ENCODE measurements at regions not wholly inside any gene's neighbourhood (a gene's known extent, or its start where the extent isn't known, plus 50 kb on each side); places are given as distances from the start of the nearest gene placed in this dataset.

DNA sequence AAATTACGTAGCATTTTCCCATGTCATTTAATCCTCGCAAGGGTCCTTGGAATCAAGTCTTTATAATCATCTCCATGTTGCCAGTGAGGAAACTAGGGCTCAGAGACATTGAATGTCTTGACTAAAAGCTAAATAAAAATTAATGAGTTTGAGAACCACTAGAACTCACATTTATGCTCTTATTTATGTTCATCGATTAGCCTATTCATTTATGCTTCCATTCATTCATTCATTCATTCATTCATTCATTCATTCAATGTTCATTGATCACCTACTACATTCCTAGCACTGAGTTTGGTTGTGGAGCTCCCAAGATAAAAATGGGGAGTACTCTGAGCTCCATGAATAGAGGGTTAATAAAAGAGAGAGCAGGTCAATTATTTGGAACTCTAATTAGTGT, 59.7 kb downstream of the KCNA1 start:
- no peak for DNase-seq

DNA sequence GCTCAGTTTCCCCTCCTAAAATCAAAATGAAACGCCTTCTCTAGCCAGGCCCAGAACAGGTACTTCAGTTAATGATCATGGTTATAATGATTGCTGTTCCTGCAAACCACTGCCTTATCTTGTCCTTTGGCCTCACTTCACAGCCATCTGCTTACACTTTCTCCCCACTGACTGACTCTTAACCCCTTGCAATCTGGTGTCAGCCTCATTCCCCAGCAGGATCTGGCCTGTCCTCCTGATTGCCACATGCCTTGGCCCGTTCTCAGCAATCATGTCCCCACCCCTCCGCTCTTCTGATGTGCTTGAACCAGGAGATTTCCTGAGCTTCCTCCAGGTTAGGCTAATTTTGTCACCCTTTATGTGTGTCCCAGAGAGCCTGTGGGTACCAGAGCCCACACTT, 64.5 kb downstream of the KCNA1 start:
- DNase-seq: no peak

DNA sequence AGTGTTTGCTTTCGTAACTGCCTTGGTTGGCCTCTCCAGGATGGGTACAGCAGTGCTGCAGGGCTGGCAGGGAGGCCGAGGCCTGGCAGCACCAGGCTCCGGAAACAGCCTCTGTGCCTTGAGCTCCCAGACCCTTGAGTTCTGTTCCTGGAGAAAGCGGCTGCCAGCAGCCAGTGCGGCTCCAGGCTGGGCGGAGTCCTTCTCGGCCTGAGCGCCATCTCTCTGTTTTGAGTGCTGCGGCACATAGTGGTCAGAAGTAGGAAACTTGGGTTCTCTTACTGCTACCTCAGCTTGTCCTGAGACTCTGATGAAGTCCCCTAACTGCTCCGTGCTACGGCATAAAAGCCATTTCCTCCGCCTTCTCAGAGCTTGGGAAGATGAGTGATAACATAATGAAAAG, 65.9 kb downstream of the KCNA1 start:
- peak; percentile 34 for DNase-seq

DNA sequence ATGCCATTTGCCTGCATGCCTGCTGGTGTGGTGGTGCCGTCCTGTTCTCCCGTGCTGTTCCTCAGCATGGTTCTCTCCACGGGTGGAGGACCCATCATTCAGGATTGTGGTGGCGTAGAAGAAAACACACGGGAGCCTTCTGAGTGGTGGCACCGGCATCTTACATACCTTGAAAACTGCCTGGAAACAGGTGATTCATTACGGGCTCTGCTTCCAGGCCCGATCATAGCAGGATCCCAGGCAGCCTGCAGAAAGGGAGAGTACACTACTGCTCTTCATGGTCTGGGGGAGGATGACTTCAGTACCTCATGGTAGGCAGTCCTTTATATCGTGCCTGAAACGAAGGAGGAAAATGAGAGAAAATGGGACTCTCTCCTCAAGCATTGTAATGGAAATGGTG, 66.6 kb upstream of the KCNA5 start:
- no peak for DNase-seq

DNA sequence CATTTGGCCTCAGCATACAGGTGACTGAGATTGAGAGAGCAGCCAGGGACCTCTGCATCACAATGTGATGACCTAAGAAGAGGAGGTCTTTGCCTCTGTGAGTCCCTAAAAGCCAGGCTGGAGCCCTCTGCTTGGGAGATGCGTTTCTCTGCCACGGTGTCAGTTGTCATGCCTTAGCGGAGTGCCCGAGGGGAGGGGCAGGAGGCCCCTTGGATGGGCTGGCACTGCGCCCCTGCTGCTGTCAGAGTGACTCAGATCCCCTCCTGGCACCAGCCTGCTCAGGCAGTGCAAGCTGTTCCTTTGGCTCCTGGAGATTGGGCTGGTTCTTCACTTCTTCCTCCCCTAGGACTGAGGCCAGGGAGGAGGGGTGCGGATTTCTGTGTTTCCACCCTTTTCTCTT, 64.9 kb upstream of the KCNA5 start:
- DNase-seq: peak; percentile 37

DNA sequence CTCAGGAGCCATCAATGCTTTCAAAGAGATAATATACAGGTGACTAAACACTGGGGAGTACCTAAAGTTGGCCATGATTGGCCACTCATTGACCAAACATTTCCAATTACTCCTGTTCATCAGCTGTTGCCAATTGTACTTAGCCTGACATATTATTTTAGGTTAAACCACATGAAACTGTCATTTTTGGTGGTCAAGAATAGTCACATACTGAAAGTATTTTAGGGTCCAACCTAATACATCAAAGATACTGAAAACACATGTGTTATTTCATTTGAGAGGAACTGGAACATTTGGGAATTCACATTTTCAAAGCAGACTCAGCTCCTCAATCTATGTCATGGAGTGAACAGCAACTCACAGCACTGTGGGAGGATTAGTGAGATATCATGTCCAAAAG, 63.9 kb upstream of the KCNA5 start:
- no peak for DNase-seq

DNA sequence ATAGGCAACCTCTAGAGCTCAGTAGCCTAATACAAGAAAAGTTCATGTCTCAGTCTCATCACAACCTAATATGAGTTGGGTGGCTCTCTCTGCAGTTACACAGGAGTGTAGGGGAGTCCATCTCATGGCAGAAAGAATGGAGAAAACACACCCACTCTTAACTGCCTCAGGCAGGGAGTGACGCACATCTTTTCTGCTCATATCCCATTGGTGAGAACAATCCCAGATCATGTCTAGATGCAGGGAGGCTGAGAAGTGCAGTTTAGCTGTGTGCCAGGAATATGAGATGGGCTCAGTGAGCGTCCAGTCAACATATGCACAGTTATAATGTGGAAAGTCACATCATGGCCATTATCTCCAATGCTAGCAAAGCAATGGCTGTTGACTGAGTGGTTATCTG, 59.3 kb upstream of the KCNA5 start:
- no peak for DNase-seq

DNA sequence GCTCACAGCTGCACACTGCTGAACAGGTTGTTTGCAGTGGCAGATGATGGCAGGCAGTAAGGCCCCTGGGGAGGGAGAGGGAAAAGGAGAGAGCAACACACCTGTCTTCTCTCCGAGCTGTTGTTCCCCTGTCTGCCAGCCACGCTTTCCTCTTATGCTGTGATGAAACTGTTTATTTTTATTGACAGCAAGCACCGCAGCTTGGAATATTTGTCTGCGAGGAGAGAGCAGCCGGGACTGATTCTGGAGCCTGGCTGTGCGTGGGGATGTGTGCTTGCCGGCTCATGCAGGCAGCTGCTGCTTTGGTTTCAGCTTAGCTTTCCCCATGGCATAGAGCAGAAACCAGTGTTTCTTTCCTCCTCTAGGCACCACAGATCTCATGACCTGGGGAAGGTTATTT, 58.7 kb upstream of the KCNA5 start:
- no peak for DNase-seq

DNA sequence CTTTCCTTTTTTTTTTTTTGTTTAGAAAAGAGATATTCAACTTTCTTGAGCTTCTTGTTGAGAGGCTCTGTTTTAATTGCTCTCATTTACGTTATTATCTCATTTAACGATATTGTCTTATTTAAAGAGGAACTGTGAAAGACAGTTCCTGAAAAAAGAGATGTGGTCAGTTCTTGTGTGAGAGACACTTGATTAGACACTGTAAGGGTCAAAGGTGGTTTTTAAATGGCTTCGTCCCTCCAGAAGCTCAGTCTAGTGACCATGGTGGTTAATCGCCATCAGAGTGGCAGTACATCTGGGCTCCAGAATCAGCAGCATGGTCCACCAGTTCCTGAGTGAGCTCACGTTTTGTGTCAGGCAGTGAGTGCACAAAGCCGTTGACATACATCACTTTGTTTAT, 57.9 kb upstream of the KCNA5 start:
- DNase-seq: no peak

DNA sequence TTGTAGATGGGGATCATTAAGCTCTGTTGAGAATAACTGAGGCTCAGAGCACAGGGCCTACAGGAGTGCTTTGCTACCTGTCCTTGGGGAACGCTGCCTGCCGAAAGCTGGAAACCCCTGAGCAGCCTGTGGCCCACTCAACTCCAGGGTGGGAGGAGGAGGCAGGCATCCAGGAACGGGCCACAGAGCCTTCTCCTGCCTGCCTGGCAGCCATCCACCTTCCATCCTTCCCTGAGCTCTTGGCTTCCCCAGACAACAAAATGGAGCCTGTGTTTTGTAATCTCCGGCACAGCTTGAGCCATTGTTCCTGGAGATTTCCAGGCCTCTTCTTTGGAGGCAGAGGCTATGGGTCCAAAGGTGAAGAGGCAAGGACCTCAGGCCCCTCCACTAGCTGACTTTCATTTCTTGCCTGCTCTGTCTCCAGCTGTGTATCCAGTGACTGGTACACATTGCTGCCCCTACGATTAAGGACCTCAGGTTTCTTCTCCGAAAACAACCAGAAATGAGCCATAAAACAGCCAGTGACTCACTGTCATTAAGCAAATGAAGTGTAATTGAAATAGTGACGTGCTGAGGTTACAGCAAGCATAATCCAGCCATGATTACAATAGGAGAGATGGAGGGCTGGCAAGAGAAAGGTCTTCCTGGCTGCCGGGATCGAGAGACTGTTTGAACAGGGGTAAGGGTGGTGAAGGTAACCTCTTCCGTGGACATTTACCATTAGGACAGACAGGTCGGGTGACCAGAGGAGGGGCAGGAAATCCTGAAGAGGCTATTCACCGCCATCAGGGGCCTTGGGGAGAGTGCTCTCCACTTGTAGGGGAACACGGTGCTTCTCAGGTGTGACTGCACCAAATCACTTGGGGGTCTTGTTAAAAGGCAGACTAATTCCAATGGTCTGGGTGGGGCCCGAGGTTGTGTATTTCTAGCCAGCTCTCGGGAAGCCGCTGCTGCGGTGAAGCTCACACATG, 56.3 kb upstream of the KCNA5 start:
- no peak for DNase-seq

DNA sequence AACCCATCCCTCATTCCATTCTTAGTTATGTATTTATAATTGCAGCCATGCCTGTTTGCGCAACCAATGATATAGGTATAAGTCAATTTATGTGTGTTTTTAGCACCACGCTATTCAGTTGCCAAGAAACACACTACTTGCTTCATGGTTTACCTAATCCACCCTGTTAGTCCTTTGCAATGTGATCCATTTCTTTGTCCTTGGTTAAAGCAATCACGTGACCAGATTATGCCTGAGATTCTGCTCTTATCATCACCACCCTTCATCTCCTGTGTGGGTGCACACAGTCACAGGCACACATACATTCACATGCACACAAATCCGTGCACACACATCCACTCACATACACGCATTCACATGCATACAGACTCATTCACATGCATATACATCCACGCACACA, 52.3 kb upstream of the KCNA5 start:
- no peak for DNase-seq

DNA sequence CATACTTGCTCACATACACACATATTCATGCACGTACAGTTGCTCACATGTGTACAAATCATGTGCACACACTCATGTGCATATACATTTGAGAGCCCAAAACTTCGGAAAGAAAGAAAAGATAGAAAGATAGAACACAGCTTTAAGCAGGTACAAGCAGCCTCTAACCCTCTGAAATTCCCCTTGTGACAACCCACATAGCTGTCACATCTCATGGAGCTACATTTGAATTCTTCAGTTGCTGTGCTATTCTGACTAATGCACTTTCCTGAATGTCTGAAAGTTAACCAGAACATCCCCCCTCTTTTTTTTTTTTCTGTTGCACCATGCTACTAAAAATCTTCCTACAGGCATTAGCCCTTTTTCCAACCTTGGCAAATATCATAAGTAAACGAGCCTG, 51.9 kb upstream of the KCNA5 start:
- DNase-seq: no peak

DNA sequence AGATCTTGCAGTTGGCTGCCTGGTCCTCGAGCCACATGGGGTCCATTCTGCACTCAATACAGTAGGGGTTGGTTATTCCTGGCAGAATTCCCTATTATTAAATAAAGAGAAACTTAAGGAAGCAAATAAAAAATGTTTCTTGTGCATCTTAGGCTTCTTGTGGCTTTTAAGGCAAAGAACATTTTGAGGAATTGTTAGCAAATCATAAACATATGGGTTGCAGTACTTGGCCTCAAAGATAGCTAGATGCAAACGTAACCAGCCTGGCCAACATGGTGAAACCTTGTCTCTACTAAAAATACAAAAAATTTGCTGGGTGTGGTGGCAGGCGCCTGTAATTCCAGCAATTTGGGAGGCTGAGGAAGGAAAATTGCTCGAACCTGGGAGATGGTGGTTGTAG, 50.8 kb upstream of the KCNA5 start:
- no peak for DNase-seq
